SK-N-SH treated with all-trans-retinoic acid at 6 μM for 48 hours (cell line): ENCODE measurements at regions not wholly inside any gene's neighbourhood (a gene's known extent, or its start where the extent isn't known, plus 50 kb on each side); places are given as distances from the start of the nearest gene placed in this dataset.

Source experiments
- ATAC-seq: fragments of 200-7000 bp; cut with Tn5 transposase; 3 replicates; pipeline ENCODE4 v1.9.1; 2020; ENCODE audit warnings: mild to moderate bottlenecking, moderate library complexity
- ARNTL ChIP-seq: fragments of 450-650 bp; formaldehyde crosslinking; IDR thresholded peaks from 2 replicates; pipeline ENCODE4 v1.5.0; 2020; ENCODE audit warnings: low read depth, mild to moderate bottlenecking, moderate library complexity, borderline replicate concordance
- BACH2 ChIP-seq: fragments of 250-450 bp; sonication (Bioruptor Pico); IDR thresholded peaks from 2 replicates; pipeline ENCODE4 v1.9.0; 2021; ENCODE audit warnings: mild to moderate bottlenecking, borderline replicate concordance
- CREB5 ChIP-seq: fragments of 250-450 bp; sonication (Bioruptor Pico); IDR thresholded peaks from 2 replicates; pipeline ENCODE4 v1.5.1; 2020; ENCODE audit warnings: low read depth, mild to moderate bottlenecking, moderate library complexity
- CSDC2 ChIP-seq: fragments of 250-450 bp; sonication (Bioruptor Pico); IDR thresholded peaks from 2 replicates; pipeline ENCODE4 v1.5.0; 2020; ENCODE audit warnings: mild to moderate bottlenecking, moderate library complexity
- CSRNP3 ChIP-seq: fragments of 250-450 bp; sonication (Bioruptor Pico); IDR thresholded peaks from 2 replicates; pipeline ENCODE4 v1.5.1; 2021; ENCODE audit warnings: mild to moderate bottlenecking, moderate library complexity
- ESRRG ChIP-seq: fragments of 250-450 bp; sonication (Bioruptor Pico); IDR thresholded peaks from 2 replicates; pipeline ENCODE4 v1.6.1; 2021; ENCODE audit warnings: mild to moderate bottlenecking
- GLIS3 ChIP-seq: fragments of 250-450 bp; sonication (Bioruptor Pico); IDR thresholded peaks from 2 replicates; pipeline ENCODE4 v1.5.0; 2020; ENCODE audit warnings: mild to moderate bottlenecking, moderate library complexity
- ISL1 ChIP-seq: fragments of 250-450 bp; sonication (Bioruptor Pico); IDR thresholded peaks from 2 replicates; pipeline ENCODE4 v2.1.2; 2022; ENCODE audit warnings: mild to moderate bottlenecking, moderate library complexity
- OSR1 ChIP-seq: fragments of 250-450 bp; sonication (Bioruptor Pico); IDR thresholded peaks from 2 replicates; pipeline ENCODE4 v1.8.0; 2022; ENCODE audit warnings: moderate library complexity, mild to moderate bottlenecking, inconsistent platforms
- PATZ1 ChIP-seq: fragments of 250-450 bp; sonication (Bioruptor Pico); IDR thresholded peaks from 2 replicates; pipeline ENCODE4 v1.8.0; 2020; ENCODE audit warnings: mild to moderate bottlenecking, moderate library complexity, borderline replicate concordance
- PPARA ChIP-seq: fragments of 250-450 bp; sonication (Bioruptor Pico); IDR thresholded peaks from 2 replicates; pipeline ENCODE4 v1.5.0; 2020; ENCODE audit warnings: mild to moderate bottlenecking, borderline replicate concordance
- RARB ChIP-seq: fragments of 250-450 bp; sonication (Bioruptor Pico); IDR thresholded peaks from 2 replicates; pipeline ENCODE4 v1.8.0; 2021; ENCODE audit warnings: mild to moderate bottlenecking, moderate library complexity
- SNAI2 ChIP-seq: fragments of 250-450 bp; sonication (Bioruptor Pico); IDR thresholded peaks from 2 replicates; pipeline ENCODE4 v1.5.0; 2020; ENCODE audit warnings: mild to moderate bottlenecking, moderate library complexity
- TCF4 ChIP-seq: fragments of 250-450 bp; sonication (Bioruptor Pico); IDR thresholded peaks from 2 replicates; pipeline ENCODE4 v1.8.0; 2021; ENCODE audit warnings: mild to moderate bottlenecking, moderate library complexity, borderline replicate concordance
- TOX ChIP-seq: fragments of 250-450 bp; sonication (Bioruptor Pico); IDR thresholded peaks from 2 replicates; pipeline ENCODE4 v1.8.0; 2021; ENCODE audit warnings: mild to moderate bottlenecking, moderate library complexity, borderline replicate concordance
- TSHZ2 ChIP-seq: fragments of 250-450 bp; sonication (Bioruptor Pico); IDR thresholded peaks from 2 replicates; pipeline ENCODE4 v1.5.0; 2020; ENCODE audit warnings: mild to moderate bottlenecking, moderate library complexity
- ZC3H10 ChIP-seq: fragments of 250-450 bp; sonication (Bioruptor Pico); IDR thresholded peaks from 2 replicates; pipeline ENCODE4 v1.5.1; 2021; ENCODE audit warnings: mild to moderate bottlenecking, moderate library complexity
- ZFP3 ChIP-seq: fragments of 250-450 bp; sonication (Bioruptor Pico); IDR thresholded peaks from 2 replicates; pipeline ENCODE4 v1.5.0; 2020; ENCODE audit warnings: mild to moderate bottlenecking, moderate library complexity
- ZFP30 ChIP-seq: fragments of 450-650 bp; formaldehyde crosslinking; IDR thresholded peaks from 2 replicates; pipeline ENCODE4 v1.5.0; 2022; ENCODE audit warnings: mild to moderate bottlenecking, moderate library complexity
- ZNF565 ChIP-seq: fragments of 450-650 bp; formaldehyde crosslinking; conservative IDR thresholded peaks from 2 replicates; pipeline ENCODE4 v1.5.0; 2020; ENCODE audit warnings: low read depth, mild to moderate bottlenecking, moderate library complexity
- ZNF70 ChIP-seq: fragments of 450-650 bp; formaldehyde crosslinking; IDR thresholded peaks from 2 replicates; pipeline ENCODE4 v1.5.0; 2020; ENCODE audit warnings: mild to moderate bottlenecking, moderate library complexity
- ZNF8 ChIP-seq: fragments of 450-650 bp; formaldehyde crosslinking; IDR thresholded peaks from 2 replicates; pipeline ENCODE4 v1.5.0; 2020; ENCODE audit warnings: mild to moderate bottlenecking, moderate library complexity

- TF ChIP-seq CREB5 (no peak), CSDC2 (no peak), PPARA (no peak), OSR1 (CRISPR knock-in tag) (no peak)
- TF ChIP-seq, all 23 proteins: peak for 0
Measured at GRCh38 chr2:82120115-82120514, 1815.6 kb upstream of the LRRTM1 start (continued).

- TF ChIP-seq BACH2, result no peak
- no peak for TF ChIP-seq ZC3H10 (CRISPR knock-in tag)
- TF ChIP-seq ZNF8, result no peak
- TF ChIP-seq RARB (CRISPR knock-in tag), result no peak
- no peak for TF ChIP-seq GLIS3 (CRISPR knock-in tag)
- no peak for TF ChIP-seq CSDC2
- TF ChIP-seq TSHZ2 (CRISPR knock-in tag), result no peak
- no peak for TF ChIP-seq ZNF70
- no peak for TF ChIP-seq CSRNP3 (CRISPR knock-in tag)
- TF ChIP-seq OSR1 (CRISPR knock-in tag), result no peak
- no peak for TF ChIP-seq ARNTL (CRISPR knock-in tag)
- TF ChIP-seq CREB5, result no peak
- TF ChIP-seq PATZ1 (CRISPR knock-in tag), result no peak
- no peak for TF ChIP-seq ZNF565 (CRISPR knock-in tag)
- TF ChIP-seq ESRRG, result no peak
- ATAC-seq, result no peak
Measured at GRCh38 chr2:82109418-82109817, 1804.9 kb upstream of the LRRTM1 start.

- no peak for ATAC-seq
- no peak for TF ChIP-seq ZNF8
- no peak for TF ChIP-seq ESRRG
- TF ChIP-seq RARB (CRISPR knock-in tag), result no peak
- TF ChIP-seq CREB5, result no peak
- TF ChIP-seq CSRNP3 (CRISPR knock-in tag), result no peak
- no peak for TF ChIP-seq BACH2
Measured at GRCh38 chr2:82098617-82099016, 1794.1 kb upstream of the LRRTM1 start.

GRCh38 chr2:82089518-82089917 is 1785.0 kb upstream of the LRRTM1 start:
- no peak for ATAC-seq
- TF ChIP-seq PATZ1 (CRISPR knock-in tag) (no peak), BACH2 (no peak), ZNF70 (no peak), OSR1 (CRISPR knock-in tag) (no peak), ZFP30 (CRISPR knock-in tag) (no peak), TOX (no peak), ZFP3 (CRISPR knock-in tag) (no peak), SNAI2 (CRISPR knock-in tag) (no peak), ISL1 (no peak), PPARA (no peak), TCF4 (CRISPR knock-in tag) (no peak)
